H1 (cell line): ENCODE measurements at regions not wholly inside any gene's neighbourhood (a gene's known extent, or its start where the extent isn't known, plus 50 kb on each side); places are given as distances from the start of the nearest gene placed in this dataset.

Experiments
- ATF2 ChIP-seq: IDR thresholded peaks from 2 replicates; pipeline ENCODE4 v1.6.1; 2012; ENCODE audit warnings: low read length, inconsistent platforms
- BACH1 ChIP-seq: IDR thresholded peaks from 2 replicates; pipeline ENCODE4 v1.6.1; 2012; ENCODE audit warnings: low read length, improper control_type of control experiment
- CHD2 ChIP-seq: IDR thresholded peaks from 2 replicates; pipeline ENCODE4 v1.6.1; 2012; ENCODE audit warnings: low read length, improper control_type of control experiment
- CTCF ChIP-seq, 3 experiments: IDR thresholded peaks; 1 replicate in 2 of 3; 2 replicates in 1 of 3; pipeline versions ENCODE4 v1.5.1 to v1.6.1; 2011; ENCODE audit warnings: low read length in 3 of 3, mild to moderate bottlenecking in 3 of 3, inconsistent platforms in 2 of 3, low read depth in 1 of 3, moderate library complexity in 1 of 3; ENCODE audit not compliant: insufficient read depth in 1 of 3; ENCODE audit errors: control extremely low read depth in 1 of 3
- EZH2 ChIP-seq: fragments of 200-600 bp; sonication (generic); IDR thresholded peaks from 2 replicates; pipeline ENCODE4 v1.7.1; 2012; ENCODE audit warnings: low read depth, mild to moderate bottlenecking, moderate library complexity, low read length, inconsistent platforms; ENCODE audit not compliant: severe bottlenecking
- POLR2AphosphoS5 ChIP-seq: IDR thresholded peaks from 2 replicates; pipeline ENCODE4 v1.6.1; 2011; ENCODE audit warnings: low read depth, low read length
- TAF7 ChIP-seq: optimal IDR thresholded peaks from 2 replicates; pipeline ENCODE3; 2011; ENCODE audit warnings: low read depth, mild to moderate bottlenecking, inconsistent platforms, low read length, moderate library complexity, borderline replicate concordance
- ZNF274 ChIP-seq: IDR thresholded peaks from 2 replicates; pipeline ENCODE4 v1.7.0; 2012; ENCODE audit warnings: low read length, borderline replicate concordance; ENCODE audit errors: extremely low read depth

GRCh38 chr11:26842478-26843282, 120.8 kb upstream of the SLC5A12 start:
- TF ChIP-seq ATF2: no peak
- TF ChIP-seq TAF7: no peak
- TF ChIP-seq CTCF (IDR thresholded peaks at IDR 0.05; ENCODE audit: control extremely low read depth in 1 of 3, insufficient read depth in 1 of 3, low read depth in 1 of 3, low read length in 3 of 3): no peak
- TF ChIP-seq BACH1: no peak
- no peak for TF ChIP-seq EZH2
- TF ChIP-seq CHD2: no peak
- no peak for TF ChIP-seq ZNF274
- no peak for TF ChIP-seq POLR2AphosphoS5
